Sigmoid colon (tissue), 6 donors: ENCODE measurements at regions not wholly inside any gene's neighbourhood (a gene's known extent, or its start where the extent isn't known, plus 50 kb on each side); places are given as distances from the start of the nearest gene placed in this dataset.

ENCODE experiments used
- DNase-seq: peaks from one replicate; pipeline ENCODE4 v3.0.0-alpha.2; 2019
- H3K27ac ChIP-seq, 4 donors: fragments of 200-600 bp; sonication (generic); one replicate each; pipeline ENCODE4 v1.5.1; 2016 to 2019; ENCODE audit warnings: mild to moderate bottlenecking in 1 of 4
- H3K27me3 ChIP-seq, 3 donors: fragments of 200-600 bp; sonication (generic); one replicate each; pipeline ENCODE4 v1.5.1; 2019; ENCODE audit warnings: mild to moderate bottlenecking in 1 of 3
- H3K36me3 ChIP-seq, 4 donors: fragments of 200-600 bp; sonication (generic); one replicate each; pipeline ENCODE4 v1.5.1; 2016 to 2019
- H3K4me1 ChIP-seq, 4 donors: fragments of 200-600 bp; sonication (generic); one replicate each; pipeline ENCODE4 v1.5.1; 2017 to 2019
- H3K4me3 ChIP-seq, 4 donors: fragments of 200-600 bp; sonication (generic); one replicate each; pipeline ENCODE4 v1.5.1; 2017 to 2019; ENCODE audit warnings: mild to moderate bottlenecking in 2 of 4, moderate library complexity in 1 of 4
- H3K9me3 ChIP-seq, 4 donors: fragments of 200-600 bp in 3 of 4; sonication (generic) in 3 of 4; one replicate each; pipeline versions ENCODE4 v1.5.1 to v1.6.1; 2013 to 2019
- CTCF ChIP-seq, 4 experiments: fragments of 450-650 bp in 3 of 4; fragments of 200-600 bp in 1 of 4; IDR thresholded peaks; one replicate each; pipeline ENCODE4 v1.5.1; 2016 to 2019; ENCODE audit warnings: antibody characterized with exemption in 4 of 4, mild to moderate bottlenecking in 3 of 4, moderate library complexity in 2 of 4
- EP300 ChIP-seq, 4 donors: sonication (generic); formaldehyde crosslinking; IDR thresholded peaks; one replicate each; pipeline ENCODE4 v1.6.1; 2017; ENCODE audit warnings: antibody characterized with exemption in 4 of 4
- POLR2A ChIP-seq, 2 donors: fragments of 450-650 bp; IDR thresholded peaks; one replicate each; pipeline ENCODE4 v1.6.1; 2016; ENCODE audit warnings: antibody characterized with exemption in 2 of 2, mild to moderate bottlenecking in 2 of 2, moderate library complexity in 2 of 2
- POLR2AphosphoS5 ChIP-seq, 4 donors: sonication (generic); formaldehyde crosslinking; IDR thresholded peaks; one replicate each; pipeline ENCODE4 v1.6.1; 2017; ENCODE audit warnings: antibody characterized with exemption in 4 of 4
- WGBS, 2 donors: extraction: QIAGEN DNeasy Blood & Tissue Kit; methylation state at CpG; one replicate each; pipeline ENCODE4 v1.1.7; 2013; 5-methylcytosine and 5-hydroxymethylcytosine counted together
- intact Hi-C: fragments of 100-400 bp; cut with DNase I; formaldehyde crosslinking; loops from one replicate; pipeline ENCODE4 v1.15.1; 2023
- donor health status: healthy with polysubstance abuse.
- donor health status: healthy.

GRCh38 chr12:127013197-127013596 is 1253.8 kb upstream of the TMEM132C start:
- Histone ChIP-seq H3K27me3 (no peaks in the 10 kb centered on the region), H3K4me3 (no peak overlapping the region), H3K9me3 (no peaks in the 10 kb centered on the region), H3K27ac (no peak overlapping the region), H3K4me1 (no peaks in the 10 kb centered on the region), H3K36me3 (no peaks in the 10 kb centered on the region)
- no peak for TF ChIP-seq CTCF (IDR thresholded peaks at IDR 0.05)
- TF ChIP-seq EP300 (IDR thresholded peaks at IDR 0.05): no peak
- TF ChIP-seq POLR2AphosphoS5 (IDR thresholded peaks at IDR 0.05): no peak
- no peak for TF ChIP-seq POLR2A (IDR thresholded peaks at IDR 0.05)
- DNase-seq: no peak
- intact Hi-C loops: no loop called here
- 17 to 66% methylated on average over 4 of the region's 4 CpGs for WGBS, 2 donors

- TF ChIP-seq EP300 (IDR thresholded peaks at IDR 0.05) (no peak), POLR2A (IDR thresholded peaks at IDR 0.05) (no peak), CTCF (IDR thresholded peaks at IDR 0.05) (no peak), POLR2AphosphoS5 (IDR thresholded peaks at IDR 0.05) (no peak)
- no peaks in the 10 kb centered on the region for H3K4me1 ChIP-seq
- H3K9me3 ChIP-seq: no peaks in the 10 kb centered on the region
- no peak for DNase-seq
- no peak overlapping the region for H3K27ac ChIP-seq
- no peaks in the 10 kb centered on the region for H3K36me3 ChIP-seq
- H3K27me3 ChIP-seq: no peaks in the 10 kb centered on the region
- intact Hi-C loops: no loop called here
- no peak overlapping the region for H3K4me3 ChIP-seq
- WGBS, 2 donors: 46 to 85% methylated on average over 1 of the region's 1 CpG
Observed at GRCh38 chr12:127014079-127014478, 1252.9 kb upstream of the TMEM132C start.

DNA sequence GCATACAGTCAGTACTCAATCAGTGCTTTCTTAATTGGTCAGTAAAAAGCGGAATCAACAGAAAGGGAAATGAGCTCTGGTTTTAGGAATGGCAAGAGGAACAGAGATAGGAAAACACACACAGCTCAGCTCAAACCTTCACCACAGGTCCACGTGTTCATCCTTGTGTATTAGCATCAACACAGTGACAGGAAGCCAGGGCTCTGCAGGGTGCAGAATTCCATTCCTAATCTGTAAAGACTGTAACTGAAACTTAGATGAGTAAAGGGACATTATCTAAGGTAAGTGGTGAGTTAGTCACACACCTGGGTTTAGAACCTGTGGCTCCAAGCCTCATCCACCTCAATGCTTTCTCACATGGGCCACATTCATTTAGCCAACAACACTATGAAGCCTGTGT is 1242.2 kb upstream of the TMEM132C start:
- DNase-seq: no peak
- Histone ChIP-seq H3K4me3 (no peak overlapping the region), H3K36me3 (no peaks in the 10 kb centered on the region), H3K4me1 (no peaks in the 10 kb centered on the region), H3K27me3 (no peaks in the 10 kb centered on the region), H3K27ac (no peak overlapping the region), H3K9me3 (no peaks in the 10 kb centered on the region)
- intact Hi-C loops: no loop called here
- WGBS, 2 donors: 77 to 85% methylated on average over 2 of the region's 2 CpGs
- TF ChIP-seq POLR2A (IDR thresholded peaks at IDR 0.05): no peak
- TF ChIP-seq EP300 (IDR thresholded peaks at IDR 0.05): no peak
- no peak for TF ChIP-seq CTCF (IDR thresholded peaks at IDR 0.05)
- no peak for TF ChIP-seq POLR2AphosphoS5 (IDR thresholded peaks at IDR 0.05)

GRCh38 chr12:127025545-127025944 is 1241.4 kb upstream of the TMEM132C start:
- H3K36me3 ChIP-seq: no peaks in the 10 kb centered on the region
- H3K27me3 ChIP-seq: no peaks in the 10 kb centered on the region
- 73 to 78% methylated on average over 1 of the region's 1 CpG for WGBS, 2 donors
- no peaks in the 10 kb centered on the region for H3K4me1 ChIP-seq
- no peak overlapping the region for H3K4me3 ChIP-seq
- intact Hi-C loops: no loop called here
- H3K27ac ChIP-seq: no peak overlapping the region
- DNase-seq: no peak
- no peak for TF ChIP-seq POLR2A (IDR thresholded peaks at IDR 0.05)
- peak in 1 of 4 experiments; percentile 9 for TF ChIP-seq CTCF (IDR thresholded peaks at IDR 0.05)
- H3K9me3 ChIP-seq: no peaks in the 10 kb centered on the region

DNA sequence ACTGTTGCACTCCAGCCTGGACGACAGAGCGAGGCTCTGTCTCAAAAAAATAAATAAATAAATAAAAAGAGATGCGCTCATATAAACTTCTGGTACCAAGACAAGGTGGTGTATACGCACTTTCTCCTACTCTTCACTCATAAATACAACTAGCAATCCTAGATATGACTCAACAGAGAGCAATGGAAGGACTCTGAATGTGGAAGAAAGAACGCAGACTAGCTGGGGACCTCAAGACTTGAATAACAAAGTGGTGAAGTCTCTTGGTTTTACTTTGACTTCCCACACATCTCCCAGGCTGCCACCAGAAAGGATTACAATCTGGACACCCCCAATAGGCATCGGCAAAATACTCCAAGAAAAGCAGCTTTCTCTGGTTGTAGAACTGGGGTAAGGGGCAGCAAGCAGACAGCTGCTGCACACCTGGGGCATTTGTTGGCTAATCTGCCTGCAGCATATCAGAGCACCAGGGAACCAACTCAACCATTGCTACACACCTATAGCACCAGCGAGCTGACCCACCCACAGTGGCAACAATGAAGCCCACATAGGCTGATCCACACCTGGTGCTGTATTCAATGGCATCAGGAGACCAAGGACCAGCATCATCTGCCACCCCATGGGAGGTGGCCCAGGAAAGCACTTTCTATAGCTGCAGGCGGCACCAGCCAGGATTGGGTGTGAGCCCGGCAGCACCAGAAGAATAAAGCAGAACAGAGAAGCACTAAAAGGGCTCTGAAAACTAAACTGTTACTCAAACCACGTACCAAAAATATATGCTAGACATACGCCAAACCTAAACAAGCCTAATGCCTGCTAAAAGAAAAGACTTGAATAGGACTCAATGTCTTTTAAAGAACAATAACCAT is 1231.7 kb upstream of the TMEM132C start:
- Histone ChIP-seq H3K27ac (no peak overlapping the region), H3K36me3 (no peaks in the 10 kb centered on the region), H3K27me3 (no peaks in the 10 kb centered on the region), H3K9me3 (no peaks in the 10 kb centered on the region), H3K4me1 (no peaks in the 10 kb centered on the region), H3K4me3 (no peak overlapping the region)
- WGBS, 2 donors: 85 to 92% methylated on average over 11 of the region's 11 CpGs
- DNase-seq: no peak
- TF ChIP-seq CTCF (IDR thresholded peaks at IDR 0.05) (no peak), POLR2AphosphoS5 (IDR thresholded peaks at IDR 0.05) (no peak), POLR2A (IDR thresholded peaks at IDR 0.05) (no peak), EP300 (IDR thresholded peaks at IDR 0.05) (no peak)
- intact Hi-C loops: no loop called here
